GM06990 (cell line): ENCODE measurements at regions not wholly inside any gene's neighbourhood (a gene's known extent, or its start where the extent isn't known, plus 50 kb on each side); places are given as distances from the start of the nearest gene placed in this dataset.

ENCODE experiments used
- DNase-seq: peaks from one replicate; pipeline ENCODE4 v3.0.0-alpha.2; 2011; ENCODE audit not compliant: insufficient read length; ENCODE audit errors: extremely low read depth
- H3K27me3 ChIP-seq: replicated peaks from 2 replicates; pipeline ENCODE4 v1.6.0; 2011; ENCODE audit warnings: low read length; ENCODE audit not compliant: control insufficient read depth, insufficient read depth
- H3K36me3 ChIP-seq: 2 replicates; pipeline ENCODE4 v1.5.1; 2011; ENCODE audit warnings: low read length; ENCODE audit not compliant: control insufficient read depth, insufficient read depth
- H3K4me3 ChIP-seq: replicated peaks from 2 replicates; pipeline ENCODE4 v1.5.1; 2011; ENCODE audit warnings: low read depth, mild to moderate bottlenecking, control low read depth, low read length
- TF ChIP-seq, protein P1 (sequence below): IDR thresholded peaks from 2 replicates; pipeline ENCODE4 v1.5.1; 2011; ENCODE audit warnings: low read length, control low read depth, mild to moderate bottlenecking, inconsistent platforms; ENCODE audit not compliant: insufficient read depth, poor library complexity, severe bottlenecking

DNA sequence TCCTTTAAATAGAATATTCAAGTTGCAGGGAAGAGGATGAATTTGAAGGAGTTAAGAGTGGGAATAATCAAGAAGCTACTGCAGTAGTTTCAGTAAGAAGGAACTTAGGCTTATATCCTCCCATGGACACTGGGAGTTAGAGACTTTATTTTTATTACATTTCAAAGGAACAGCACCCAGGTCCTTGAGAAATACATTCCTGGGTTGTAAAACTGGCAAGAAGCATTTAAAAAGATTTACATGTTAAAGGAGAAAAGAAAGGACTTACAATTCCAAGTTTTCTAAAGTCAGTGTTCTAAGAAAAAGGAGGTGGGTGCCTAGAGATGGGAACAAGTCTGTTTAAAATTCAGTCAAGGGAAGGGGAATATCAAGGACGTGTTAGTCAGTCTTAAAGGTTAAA lies 306.9 kb downstream of the JRKL start:
- H3K4me3 ChIP-seq: no peak overlapping the region
- TF ChIP-seq, protein P1, sequence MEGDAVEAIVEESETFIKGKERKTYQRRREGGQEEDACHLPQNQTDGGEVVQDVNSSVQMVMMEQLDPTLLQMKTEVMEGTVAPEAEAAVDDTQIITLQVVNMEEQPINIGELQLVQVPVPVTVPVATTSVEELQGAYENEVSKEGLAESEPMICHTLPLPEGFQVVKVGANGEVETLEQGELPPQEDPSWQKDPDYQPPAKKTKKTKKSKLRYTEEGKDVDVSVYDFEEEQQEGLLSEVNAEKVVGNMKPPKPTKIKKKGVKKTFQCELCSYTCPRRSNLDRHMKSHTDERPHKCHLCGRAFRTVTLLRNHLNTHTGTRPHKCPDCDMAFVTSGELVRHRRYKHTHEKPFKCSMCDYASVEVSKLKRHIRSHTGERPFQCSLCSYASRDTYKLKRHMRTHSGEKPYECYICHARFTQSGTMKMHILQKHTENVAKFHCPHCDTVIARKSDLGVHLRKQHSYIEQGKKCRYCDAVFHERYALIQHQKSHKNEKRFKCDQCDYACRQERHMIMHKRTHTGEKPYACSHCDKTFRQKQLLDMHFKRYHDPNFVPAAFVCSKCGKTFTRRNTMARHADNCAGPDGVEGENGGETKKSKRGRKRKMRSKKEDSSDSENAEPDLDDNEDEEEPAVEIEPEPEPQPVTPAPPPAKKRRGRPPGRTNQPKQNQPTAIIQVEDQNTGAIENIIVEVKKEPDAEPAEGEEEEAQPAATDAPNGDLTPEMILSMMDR: no peak
- no peak for DNase-seq
- H3K27me3 ChIP-seq: no peaks in the 10 kb centered on the region
- H3K36me3 ChIP-seq: no peaks in the 10 kb centered on the region

DNA sequence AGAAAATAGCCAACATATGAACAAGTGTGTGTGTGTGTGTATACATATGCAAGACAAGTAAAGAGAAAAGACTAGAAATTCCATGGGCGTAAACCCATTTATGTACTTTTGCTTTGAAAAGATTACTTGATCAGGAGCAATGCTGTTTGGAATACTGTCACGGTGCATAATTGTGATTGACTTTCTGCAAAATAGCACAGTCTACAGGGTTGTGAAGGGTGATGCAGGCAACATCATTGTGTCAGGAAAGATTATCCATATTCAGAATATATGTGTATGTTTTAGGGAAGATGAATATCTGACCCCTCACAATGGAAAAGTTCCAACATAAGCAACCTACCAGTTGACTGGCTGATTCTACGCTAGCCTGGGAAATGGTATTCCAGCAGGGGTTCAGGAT lies 307.7 kb downstream of the JRKL start:
- Histone ChIP-seq H3K36me3 (no peaks in the 10 kb centered on the region), H3K27me3 (no peaks in the 10 kb centered on the region), H3K4me3 (no peak overlapping the region)
- DNase-seq: no peak
- TF ChIP-seq, protein P1: no peak

DNA sequence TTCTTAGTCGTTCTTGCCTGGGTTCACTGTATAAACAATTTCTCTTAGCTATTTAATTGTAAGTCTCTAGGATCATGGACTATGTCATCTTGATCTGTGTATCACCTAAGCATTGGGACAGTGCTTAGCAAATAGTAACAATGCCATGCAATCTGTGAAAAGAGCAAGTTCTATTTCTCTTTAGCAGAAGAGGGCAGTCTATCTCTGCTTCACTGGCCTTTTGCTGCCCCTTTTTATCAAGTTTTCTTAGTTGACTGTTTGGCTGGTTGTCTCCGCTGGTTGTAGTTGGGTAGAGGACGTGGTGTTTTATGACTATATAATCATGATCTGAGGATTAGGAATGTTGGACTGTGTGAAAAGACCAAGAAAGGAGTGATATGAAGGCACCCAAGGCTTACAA lies 315.0 kb downstream of the JRKL start:
- TF ChIP-seq, protein P1: no peak
- H3K4me3 ChIP-seq: no peak overlapping the region

DNA sequence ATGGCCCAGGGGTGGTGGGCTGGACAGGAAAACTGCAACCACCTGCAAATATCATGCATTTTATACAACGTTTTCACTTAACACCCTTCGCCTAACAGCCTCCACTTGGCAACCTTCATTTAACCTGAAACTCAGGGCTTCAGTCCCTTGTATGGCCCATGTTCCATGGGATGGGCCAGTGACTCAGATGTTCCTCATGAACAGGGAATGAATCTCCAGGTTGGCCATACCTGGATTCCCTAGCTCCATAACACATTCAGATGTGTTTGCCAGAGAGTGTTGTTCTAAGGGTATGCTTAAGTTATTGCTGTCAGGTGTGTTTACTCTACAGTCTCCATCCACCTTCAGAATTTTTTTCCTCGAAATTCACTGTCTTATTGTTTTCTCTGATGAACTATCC lies 316.9 kb downstream of the JRKL start:
- TF ChIP-seq, protein P1: no peak
- Histone ChIP-seq H3K27me3 (no peaks in the 10 kb centered on the region), H3K4me3 (no peak overlapping the region), H3K36me3 (no peaks in the 10 kb centered on the region)
- DNase-seq: no peak

More for the DNA sequence above, 315.0 kb downstream of the JRKL start:
- Histone ChIP-seq H3K27me3 (no peaks in the 10 kb centered on the region), H3K36me3 (no peaks in the 10 kb centered on the region)
- DNase-seq: no peak

GRCh38 chr11:96707273-96707672 lies 317.5 kb downstream of the JRKL start:
- no peaks in the 10 kb centered on the region for H3K27me3 ChIP-seq
- DNase-seq: no peak
- no peaks in the 10 kb centered on the region for H3K36me3 ChIP-seq
- TF ChIP-seq, protein P1: no peak
- H3K4me3 ChIP-seq: no peak overlapping the region

- TF ChIP-seq, protein P1: no peak
Observed at GRCh38 chr11:96708219-96708878, 318.5 kb downstream of the JRKL start.

More at GRCh38 chr11:96708219-96708878, 318.5 kb downstream of the JRKL start:
- Histone ChIP-seq H3K4me3 (no peak overlapping the region), H3K36me3 (no peaks in the 10 kb centered on the region), H3K27me3 (no peaks in the 10 kb centered on the region)
- no peak for DNase-seq
